ENCODE measurements at regions not wholly inside any gene's neighbourhood (a gene's known extent, or its start where the extent isn't known, plus 50 kb on each side); places are given as distances from the start of the nearest gene placed in this dataset.
A peak's percentile ranks its signal among the peaks of the same experiment; 100 is the strongest.

- H3K4me3 Mint-ChIP-seq, result no peak overlapping the region
- no peaks in the 10 kb centered on the region for H3K36me3 Mint-ChIP-seq (ENCODE audit: low read depth)
- H3K9me3 Mint-ChIP-seq, result peaks cover 15% of the 10 kb centered on the region
- no peak overlapping the region for H3K27ac Mint-ChIP-seq
- no peaks in the 10 kb centered on the region for H3K27me3 Mint-ChIP-seq (ENCODE audit: low read depth)
- no peak for TF ChIP-seq CTCF (IDR thresholded peaks at IDR 0.05; ENCODE audit: unreplicated experiment in 3 of 3)
- no peaks in the 10 kb centered on the region for H3K4me1 Mint-ChIP-seq
Observed at GRCh38 chr3:147189016-147189415, 217.3 kb downstream of the ZIC4 start.

- no peak overlapping the region for H3K4me3 Mint-ChIP-seq
- TF ChIP-seq CTCF (IDR thresholded peaks at IDR 0.05; ENCODE audit: unreplicated experiment in 3 of 3), result no peak
- H3K27me3 Mint-ChIP-seq (ENCODE audit: low read depth), result no peaks in the 10 kb centered on the region
- no peaks in the 10 kb centered on the region for H3K4me1 Mint-ChIP-seq
- H3K36me3 Mint-ChIP-seq (ENCODE audit: low read depth), result no peaks in the 10 kb centered on the region
- H3K9me3 Mint-ChIP-seq, result peaks cover 15% of the 10 kb centered on the region
- H3K27ac Mint-ChIP-seq, result no peak overlapping the region
Observed at GRCh38 chr3:147187687-147188086, 218.7 kb downstream of the ZIC4 start.

GRCh38 chr3:147185781-147186180 is 220.6 kb downstream of the ZIC4 start:
- Mint-ChIP-seq H3K27me3 (ENCODE audit: low read depth) (no peaks in the 10 kb centered on the region), H3K4me1 (no peaks in the 10 kb centered on the region), H3K27ac (no peak overlapping the region), H3K9me3 (peaks cover 7% of the 10 kb centered on the region), H3K4me3 (no peak overlapping the region), H3K36me3 (ENCODE audit: low read depth) (no peaks in the 10 kb centered on the region)
- TF ChIP-seq CTCF (IDR thresholded peaks at IDR 0.05; ENCODE audit: unreplicated experiment in 3 of 3), result no peak

- Mint-ChIP-seq H3K27ac (no peak overlapping the region), H3K36me3 (ENCODE audit: low read depth) (no peaks in the 10 kb centered on the region), H3K9me3 (no peaks in the 10 kb centered on the region), H3K27me3 (ENCODE audit: low read depth) (no peaks in the 10 kb centered on the region), H3K4me1 (no peaks in the 10 kb centered on the region), H3K4me3 (no peak overlapping the region)
- TF ChIP-seq CTCF (IDR thresholded peaks at IDR 0.05; ENCODE audit: unreplicated experiment in 3 of 3), result no peak
Observed at GRCh38 chr3:147184794-147185193, 221.5 kb downstream of the ZIC4 start.

- Mint-ChIP-seq H3K27ac (no peak overlapping the region), H3K9me3 (peaks cover 10% of the 10 kb centered on the region), H3K4me3 (no peak overlapping the region), H3K36me3 (ENCODE audit: low read depth) (no peaks in the 10 kb centered on the region), H3K4me1 (no peaks in the 10 kb centered on the region), H3K27me3 (ENCODE audit: low read depth) (no peaks in the 10 kb centered on the region)
- no peak for TF ChIP-seq CTCF (IDR thresholded peaks at IDR 0.05; ENCODE audit: unreplicated experiment in 3 of 3)
Observed at GRCh38 chr3:147173257-147173656, 233.1 kb downstream of the ZIC4 start.

- Mint-ChIP-seq H3K27ac (peak overlapping the region in 1 of 3 experiments; percentile 33), H3K27me3 (ENCODE audit: low read depth) (no peaks in the 10 kb centered on the region), H3K36me3 (ENCODE audit: low read depth) (no peaks in the 10 kb centered on the region), H3K4me3 (no peak overlapping the region), H3K9me3 (no peaks in the 10 kb centered on the region), H3K4me1 (peaks cover 8% of the 10 kb centered on the region)
- no peak for TF ChIP-seq CTCF (IDR thresholded peaks at IDR 0.05; ENCODE audit: unreplicated experiment in 3 of 3)
Observed at GRCh38 chr3:147162743-147163142, 243.6 kb downstream of the ZIC4 start.
